OCI-LY7 (cell line): ENCODE measurements at regions not wholly inside any gene's neighbourhood (a gene's known extent, or its start where the extent isn't known, plus 50 kb on each side); places are given as distances from the start of the nearest gene placed in this dataset.

Experiments used
- EZH2phosphoT487 ChIP-seq: fragments of 200-600 bp; sonication (generic); IDR thresholded peaks from 2 replicates; pipeline ENCODE4 v1.6.1; 2018; ENCODE audit warnings: low read depth, borderline replicate concordance, mild to moderate bottlenecking, mixed run types, antibody characterized with exemption, low read length, moderate library complexity, mixed read lengths
- TF ChIP-seq, protein P1 (sequence below): fragments of 200-600 bp; sonication (generic); conservative IDR thresholded peaks from 2 replicates; pipeline ENCODE4 v1.5.1; 2014; ENCODE audit warnings: mild to moderate bottlenecking, antibody characterized with exemption, low read length, moderate library complexity, mixed read lengths

DNA sequence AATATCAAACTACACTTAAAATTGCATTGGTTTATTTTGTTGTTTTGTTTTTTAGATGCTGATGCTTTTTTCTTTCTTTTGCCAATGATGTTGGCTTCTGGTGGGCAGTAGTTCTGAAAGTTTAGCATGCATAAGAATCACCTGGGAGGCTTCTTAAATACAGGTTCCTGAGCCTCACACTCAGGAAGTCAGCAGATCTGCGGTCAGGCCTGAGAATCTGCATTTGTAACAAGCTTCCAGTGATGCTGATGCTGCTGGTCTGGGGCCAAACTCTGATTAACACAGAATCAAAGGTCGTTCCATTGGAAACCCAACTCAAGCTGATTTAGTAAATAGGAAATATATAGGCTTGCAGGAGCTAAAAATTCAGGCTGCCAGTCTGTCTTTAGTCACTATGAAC lies 412.9 kb upstream of the SPTLC3 start:
- TF ChIP-seq, protein P1, sequence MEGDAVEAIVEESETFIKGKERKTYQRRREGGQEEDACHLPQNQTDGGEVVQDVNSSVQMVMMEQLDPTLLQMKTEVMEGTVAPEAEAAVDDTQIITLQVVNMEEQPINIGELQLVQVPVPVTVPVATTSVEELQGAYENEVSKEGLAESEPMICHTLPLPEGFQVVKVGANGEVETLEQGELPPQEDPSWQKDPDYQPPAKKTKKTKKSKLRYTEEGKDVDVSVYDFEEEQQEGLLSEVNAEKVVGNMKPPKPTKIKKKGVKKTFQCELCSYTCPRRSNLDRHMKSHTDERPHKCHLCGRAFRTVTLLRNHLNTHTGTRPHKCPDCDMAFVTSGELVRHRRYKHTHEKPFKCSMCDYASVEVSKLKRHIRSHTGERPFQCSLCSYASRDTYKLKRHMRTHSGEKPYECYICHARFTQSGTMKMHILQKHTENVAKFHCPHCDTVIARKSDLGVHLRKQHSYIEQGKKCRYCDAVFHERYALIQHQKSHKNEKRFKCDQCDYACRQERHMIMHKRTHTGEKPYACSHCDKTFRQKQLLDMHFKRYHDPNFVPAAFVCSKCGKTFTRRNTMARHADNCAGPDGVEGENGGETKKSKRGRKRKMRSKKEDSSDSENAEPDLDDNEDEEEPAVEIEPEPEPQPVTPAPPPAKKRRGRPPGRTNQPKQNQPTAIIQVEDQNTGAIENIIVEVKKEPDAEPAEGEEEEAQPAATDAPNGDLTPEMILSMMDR, result no peak
- TF ChIP-seq EZH2phosphoT487, result no peak
